NCI-H2196 (cell line): ENCODE measurements at regions not wholly inside any gene's neighbourhood (a gene's known extent, or its start where the extent isn't known, plus 50 kb on each side); places are given as distances from the start of the nearest gene placed in this dataset.
"Not testable (repeated sequence)": the region's sequence is repeated elsewhere in the genome, so short reads cannot be mapped to it uniquely, and the experiment has no call there.

Source experiments
- DNase-seq: peaks from one replicate; lab custom pipeline; 2025; ENCODE audit not compliant: unreplicated experiment; lab: John Stamatoyannopoulos, UW

GRCh38 chr9:108052431-108053080, 563.0 kb upstream of the KLF4 start:
- DNase-seq, result no peak

DNA sequence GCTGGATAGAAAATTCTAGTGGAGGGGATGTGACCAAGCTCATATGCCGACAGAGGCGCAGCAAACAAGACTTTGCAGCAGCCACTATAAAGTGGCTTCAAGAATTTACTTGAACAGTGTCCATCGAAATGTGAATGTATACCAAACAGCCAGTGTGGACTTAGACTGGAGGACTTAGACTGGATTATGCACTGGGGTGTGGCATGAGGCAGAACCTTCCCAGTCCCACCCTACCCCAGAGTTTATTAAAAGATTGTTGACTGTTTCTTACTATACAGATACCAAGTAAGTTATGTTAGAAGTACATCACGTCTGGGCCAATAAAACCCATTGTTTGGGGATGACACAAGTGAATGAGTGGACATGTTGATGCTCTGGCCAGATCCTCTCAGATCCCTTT, 561.3 kb upstream of the KLF4 start:
- no peak for DNase-seq

DNA sequence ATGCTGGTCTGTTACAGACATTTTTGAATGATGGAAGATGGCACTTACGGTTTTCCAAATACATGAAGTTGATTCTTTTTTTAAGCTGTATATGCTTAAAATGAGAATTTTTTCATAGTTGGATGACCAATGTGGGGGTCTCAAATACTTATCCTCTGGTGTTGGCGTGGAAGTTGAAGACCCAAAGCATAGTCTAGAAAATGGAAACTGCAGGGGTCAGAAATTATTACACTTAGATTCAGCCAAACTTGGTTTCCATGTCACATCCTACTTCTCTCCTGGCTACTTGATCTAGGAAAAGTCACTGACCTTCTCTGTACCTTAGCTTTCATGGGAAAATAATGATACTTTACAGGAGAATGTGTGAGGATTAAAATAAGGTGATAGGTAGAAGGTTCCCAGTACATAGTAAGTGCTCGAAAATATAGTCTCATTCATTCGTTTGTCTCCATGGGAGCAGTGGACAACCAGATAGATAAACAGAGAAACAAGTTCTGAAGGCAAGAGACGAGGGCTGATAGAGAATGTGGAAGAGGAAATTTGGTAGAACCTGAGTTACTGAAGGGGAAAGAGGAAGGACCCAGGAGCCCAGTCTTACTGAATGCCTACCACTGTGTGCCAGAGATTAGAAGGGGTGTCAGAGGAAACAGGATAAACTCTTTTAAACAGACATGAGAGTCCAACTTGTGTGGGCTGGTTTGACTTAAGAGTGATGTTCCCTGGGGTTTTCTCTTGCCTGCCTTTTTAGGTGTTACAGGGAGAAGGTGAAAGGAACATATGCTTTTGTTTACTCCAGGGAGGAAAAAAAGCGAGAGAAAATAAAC, 560.3 kb upstream of the KLF4 start:
- DNase-seq, result no peak

GRCh38 chr9:108049026-108049607, 559.5 kb upstream of the KLF4 start:
- no peak for DNase-seq

GRCh38 chr9:108048406-108049025, 558.9 kb upstream of the KLF4 start:
- no peak for DNase-seq

DNA sequence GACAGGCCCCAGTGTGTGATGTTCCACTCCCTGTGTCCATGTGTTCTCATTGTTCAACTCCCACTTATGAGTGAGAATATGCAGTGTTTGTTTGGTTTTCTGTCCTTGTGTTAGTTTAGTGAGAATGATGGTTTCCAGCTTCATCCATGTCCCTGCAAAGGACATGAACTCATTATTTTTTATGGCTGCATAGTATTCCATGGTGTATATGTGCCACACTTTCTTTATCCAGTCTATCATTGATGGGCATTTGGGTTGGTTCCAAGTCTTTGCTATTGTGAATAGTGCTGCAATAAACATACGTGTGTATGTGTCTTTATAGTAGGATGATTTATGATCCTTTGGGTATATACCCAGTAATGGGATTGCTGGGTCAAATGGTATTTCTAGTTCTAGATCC, 558.2 kb upstream of the KLF4 start:
- DNase-seq, result not testable (repeated sequence)

DNA sequence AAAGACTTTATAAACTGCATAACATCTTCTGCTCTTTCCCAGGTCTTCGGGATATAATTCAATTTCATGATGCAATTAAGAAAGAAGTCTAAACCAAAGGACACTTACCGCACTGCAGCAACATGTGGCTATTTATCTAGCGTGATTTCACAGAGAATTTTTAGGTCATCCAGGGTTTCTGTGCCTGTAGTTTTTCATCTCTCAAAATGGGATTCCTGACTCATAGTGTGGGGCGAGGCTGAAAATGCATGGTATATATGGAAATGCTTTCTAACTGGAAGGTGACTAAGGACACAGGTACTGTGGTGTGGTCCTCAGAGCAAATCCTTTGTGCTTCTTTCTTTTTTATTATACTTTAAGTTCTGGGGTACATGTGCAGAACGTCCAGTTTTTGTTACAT, 557.7 kb upstream of the KLF4 start:
- DNase-seq, result no peak

GRCh38 chr9:108045851-108046250, 556.3 kb upstream of the KLF4 start:
- DNase-seq, result no peak

DNA sequence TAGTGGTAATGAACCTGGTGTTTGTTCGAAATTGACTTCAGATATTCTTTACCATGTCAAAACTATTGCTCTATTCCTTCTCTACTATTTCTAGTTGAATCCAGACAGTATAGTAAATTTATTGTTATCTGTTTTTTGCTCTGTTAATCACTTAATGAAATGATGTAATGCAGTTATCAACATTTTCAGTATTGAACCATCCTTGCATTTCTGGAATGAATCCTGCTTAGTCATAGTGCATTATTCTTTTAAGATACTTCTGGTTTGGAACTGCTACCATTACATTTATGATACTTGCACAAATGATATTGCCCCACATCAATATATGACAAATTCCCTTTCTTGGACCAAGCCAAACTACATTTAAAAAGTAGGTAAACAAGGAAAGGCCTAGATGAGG, 554.0 kb upstream of the KLF4 start:
- DNase-seq, result no peak

- DNase-seq, result no peak
Observed at GRCh38 chr9:108041551-108041950, 552.0 kb upstream of the KLF4 start.

GRCh38 chr9:108040783-108041182, 551.2 kb upstream of the KLF4 start:
- DNase-seq, result no peak

- DNase-seq, result no peak
Observed at GRCh38 chr9:108039493-108039892, 549.9 kb upstream of the KLF4 start.

GRCh38 chr9:108039012-108039411, 549.4 kb upstream of the KLF4 start:
- no peak for DNase-seq

GRCh38 chr9:108035487-108035886, 545.9 kb upstream of the KLF4 start:
- DNase-seq, result no peak

GRCh38 chr9:108033976-108034964, 544.7 kb upstream of the KLF4 start:
- DNase-seq, result no peak

DNA sequence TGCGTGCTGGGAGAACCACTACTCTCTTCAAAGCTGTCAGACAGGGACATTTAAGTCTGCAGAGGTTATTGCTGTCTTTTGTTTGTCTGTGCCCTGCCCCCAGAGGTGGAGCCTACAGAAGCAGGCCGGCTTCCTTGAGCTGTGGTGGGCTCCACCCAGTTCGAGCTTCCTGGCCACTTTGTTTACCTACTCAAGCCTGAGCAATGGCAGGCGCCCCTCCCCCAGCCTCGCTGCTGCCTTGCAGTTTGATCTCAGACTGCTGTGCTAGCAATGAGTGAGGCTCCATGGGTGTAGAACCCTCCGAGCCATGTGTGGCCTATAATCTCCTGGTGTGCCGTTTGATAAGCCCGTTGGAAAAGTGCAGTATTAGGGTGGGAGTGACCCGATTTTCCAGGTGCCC, 542.5 kb upstream of the KLF4 start:
- DNase-seq, result not testable (repeated sequence)

DNA sequence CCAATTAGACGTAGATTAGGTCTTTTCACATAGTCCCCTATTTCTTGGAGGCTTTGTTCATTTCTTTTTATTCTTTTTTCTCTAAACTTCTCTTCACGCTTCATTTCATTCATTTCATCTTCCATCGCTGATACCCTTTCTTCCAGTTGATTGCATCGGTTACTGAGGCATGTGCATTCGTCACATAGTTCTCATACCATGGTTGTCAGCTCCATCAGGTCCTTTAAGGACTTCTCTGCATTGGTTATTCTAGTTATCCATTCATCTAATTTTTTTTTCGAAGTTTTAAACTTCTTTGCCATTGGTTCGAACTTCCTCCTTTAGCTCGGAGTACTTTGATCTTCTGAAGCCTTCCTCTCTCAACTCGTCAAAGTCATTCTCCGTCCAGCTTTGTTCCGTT, 541.7 kb upstream of the KLF4 start:
- DNase-seq, result not testable (repeated sequence)

DNA sequence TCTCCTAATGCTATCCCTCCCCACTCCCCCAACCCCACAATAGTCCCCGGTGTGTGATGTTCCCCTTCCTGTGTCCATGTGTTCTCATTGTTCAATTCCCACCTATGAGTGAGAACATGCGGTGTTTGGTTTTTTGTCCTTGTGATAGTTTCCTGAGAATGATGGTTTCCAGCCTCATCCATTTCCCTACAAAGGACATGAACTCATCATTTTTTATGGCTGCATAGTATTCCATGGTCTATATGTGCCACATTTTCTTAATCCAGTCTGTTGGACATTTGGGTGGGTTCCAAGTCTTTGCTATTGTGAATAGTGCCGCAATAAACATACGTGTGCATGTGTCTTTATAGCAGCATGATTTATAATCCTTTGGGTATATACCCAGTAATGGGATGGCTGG, 537.1 kb upstream of the KLF4 start:
- DNase-seq, result not testable (repeated sequence)

- DNase-seq, result no peak
Observed at GRCh38 chr9:108024604-108025003, 535.0 kb upstream of the KLF4 start.

GRCh38 chr9:108022246-108022935, 532.8 kb upstream of the KLF4 start:
- no peak for DNase-seq
